Testis (tissue), 2 donors: ENCODE measurements at regions not wholly inside any gene's neighbourhood (a gene's known extent, or its start where the extent isn't known, plus 50 kb on each side); places are given as distances from the start of the nearest gene placed in this dataset.

Experiments
- POLR2A ChIP-seq: fragments of 450-650 bp; IDR thresholded peaks from one replicate; pipeline ENCODE4 v1.6.1; 2017; ENCODE audit warnings: antibody characterized with exemption, mild to moderate bottlenecking, moderate library complexity
- TF ChIP-seq, protein P1 (sequence below), 3 experiments: fragments of 450-650 bp in 2 of 3; fragments of 200-600 bp in 1 of 3; sonication (generic) in 1 of 3; IDR thresholded peaks; one replicate each; pipeline ENCODE4 v1.5.1; 2016 to 2019; ENCODE audit warnings: antibody characterized with exemption in 3 of 3, mild to moderate bottlenecking in 2 of 3, moderate library complexity in 1 of 3

DNA sequence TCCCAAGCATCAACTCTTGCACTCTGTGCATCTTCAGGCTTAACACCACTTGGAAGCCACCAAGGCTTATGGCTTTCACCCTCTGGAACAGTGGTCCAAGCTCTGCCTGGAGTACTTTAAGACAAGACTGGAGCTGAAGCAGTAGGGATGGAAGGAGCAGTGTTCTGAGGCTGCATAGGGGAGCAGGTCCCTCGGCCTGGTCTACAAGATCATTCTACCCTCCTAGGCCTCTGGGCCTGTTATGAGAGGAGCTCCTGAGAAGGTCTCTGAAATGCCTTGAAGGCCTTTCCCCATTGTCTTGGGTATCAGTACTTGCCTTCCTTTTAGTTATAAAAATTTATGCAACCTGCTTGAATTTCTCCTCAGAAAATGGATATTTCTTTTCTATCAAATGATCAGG lies 286.7 kb downstream of the CPXCR1 start:
- TF ChIP-seq, protein P1, sequence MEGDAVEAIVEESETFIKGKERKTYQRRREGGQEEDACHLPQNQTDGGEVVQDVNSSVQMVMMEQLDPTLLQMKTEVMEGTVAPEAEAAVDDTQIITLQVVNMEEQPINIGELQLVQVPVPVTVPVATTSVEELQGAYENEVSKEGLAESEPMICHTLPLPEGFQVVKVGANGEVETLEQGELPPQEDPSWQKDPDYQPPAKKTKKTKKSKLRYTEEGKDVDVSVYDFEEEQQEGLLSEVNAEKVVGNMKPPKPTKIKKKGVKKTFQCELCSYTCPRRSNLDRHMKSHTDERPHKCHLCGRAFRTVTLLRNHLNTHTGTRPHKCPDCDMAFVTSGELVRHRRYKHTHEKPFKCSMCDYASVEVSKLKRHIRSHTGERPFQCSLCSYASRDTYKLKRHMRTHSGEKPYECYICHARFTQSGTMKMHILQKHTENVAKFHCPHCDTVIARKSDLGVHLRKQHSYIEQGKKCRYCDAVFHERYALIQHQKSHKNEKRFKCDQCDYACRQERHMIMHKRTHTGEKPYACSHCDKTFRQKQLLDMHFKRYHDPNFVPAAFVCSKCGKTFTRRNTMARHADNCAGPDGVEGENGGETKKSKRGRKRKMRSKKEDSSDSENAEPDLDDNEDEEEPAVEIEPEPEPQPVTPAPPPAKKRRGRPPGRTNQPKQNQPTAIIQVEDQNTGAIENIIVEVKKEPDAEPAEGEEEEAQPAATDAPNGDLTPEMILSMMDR (IDR thresholded peaks at IDR 0.05) = no peak
- TF ChIP-seq POLR2A = no peak
